Stimulated activated CD4-positive, alpha-beta T cell treated with anti-CD3 and anti-CD28 coated beads, Interleukin-1b, Interleukin-23, amount 100 ng/mL, for 48 hours (primary cell): ENCODE measurements at regions not wholly inside any gene's neighbourhood (a gene's known extent, or its start where the extent isn't known, plus 50 kb on each side); places are given as distances from the start of the nearest gene placed in this dataset.
"Not testable (repeated sequence)": the region's sequence is repeated elsewhere in the genome, so short reads cannot be mapped to it uniquely, and the experiment has no call there.

ENCODE experiments used
- DNase-seq: peaks from one replicate; pipeline ENCODE4 v3.0.0-alpha.2; 2020

GRCh38 chrX:46151332-46151731 is 393.9 kb downstream of the ZNF674 start:
- not testable (repeated sequence) for DNase-seq

GRCh38 chrX:46144566-46144965 is 400.7 kb downstream of the ZNF674 start:
- no peak for DNase-seq

GRCh38 chrX:46140272-46140671 is 404.9 kb downstream of the ZNF674 start:
- no peak for DNase-seq

- DNase-seq: no peak
Observed at GRCh38 chrX:46130247-46130646, 415.0 kb downstream of the ZNF674 start.

- DNase-seq: no peak
Observed at GRCh38 chrX:46125111-46125510, 420.1 kb downstream of the ZNF674 start.

GRCh38 chrX:46117234-46117633 is 428.0 kb downstream of the ZNF674 start:
- no peak for DNase-seq

GRCh38 chrX:46087310-46087709 is 457.9 kb downstream of the ZNF674 start:
- not testable (repeated sequence) for DNase-seq

- not testable (repeated sequence) for DNase-seq
Observed at GRCh38 chrX:46080121-46080520, 465.1 kb downstream of the ZNF674 start.

- DNase-seq: no peak
Observed at GRCh38 chrX:46072791-46073190, 472.4 kb downstream of the ZNF674 start.

- no peak for DNase-seq
Observed at GRCh38 chrX:46072372-46072771, 472.8 kb downstream of the ZNF674 start.

- no peak for DNase-seq
Observed at GRCh38 chrX:46070421-46070820, 474.8 kb downstream of the ZNF674 start.

GRCh38 chrX:46059316-46059715 is 485.9 kb downstream of the ZNF674 start:
- no peak for DNase-seq

GRCh38 chrX:46044486-46044885 is 500.7 kb downstream of the ZNF674 start:
- DNase-seq: no peak

GRCh38 chrX:46040001-46040400 is 505.2 kb downstream of the ZNF674 start:
- no peak for DNase-seq

- no peak for DNase-seq
Observed at GRCh38 chrX:46039526-46039925, 505.7 kb downstream of the ZNF674 start.

GRCh38 chrX:46036508-46036907 is 508.7 kb downstream of the ZNF674 start:
- no peak for DNase-seq

GRCh38 chrX:46034868-46035267 is 510.4 kb downstream of the ZNF674 start:
- DNase-seq: no peak

- no peak for DNase-seq
Observed at GRCh38 chrX:46029777-46030176, 515.4 kb downstream of the ZNF674 start.

- no peak for DNase-seq
Observed at GRCh38 chrX:46016296-46016695, 528.9 kb downstream of the ZNF674 start.

- DNase-seq: no peak
Observed at GRCh38 chrX:46015653-46016052, 529.6 kb downstream of the ZNF674 start.

- DNase-seq: no peak
Observed at GRCh38 chrX:45992402-45993123, 552.7 kb downstream of the ZNF674 start.

- no peak for DNase-seq
Observed at GRCh38 chrX:45986971-45987370, 558.2 kb downstream of the ZNF674 start.

GRCh38 chrX:45986081-45986480 is 559.1 kb downstream of the ZNF674 start:
- DNase-seq: no peak

GRCh38 chrX:45982958-45983727 is 562.1 kb downstream of the ZNF674 start:
- not testable (repeated sequence) for DNase-seq
